ENCODE measurements at regions not wholly inside any gene's neighbourhood (a gene's known extent, or its start where the extent isn't known, plus 50 kb on each side); places are given as distances from the start of the nearest gene placed in this dataset.

- Histone ChIP-seq H3K27ac (ENCODE audit: low read depth in 1 of 2, low read length in 2 of 2) (no peak overlapping the region), H3K9me3 (ENCODE audit: control insufficient read depth in 4 of 4, low read length in 3 of 4) (peaks cover 0 to 5% (median 2%) of the 10 kb centered on the region in 4 donors), H3K36me3 (ENCODE audit: control insufficient read depth in 4 of 4, insufficient read depth in 3 of 4, low read depth in 1 of 4, low read length in 3 of 4) (no peaks in the 10 kb centered on the region), H3K9ac (ENCODE audit: low read depth in 1 of 2, low read length in 2 of 2) (no peak overlapping the region), H3K4me1 (ENCODE audit: control insufficient read depth in 4 of 4, insufficient read depth in 4 of 4, low read length in 3 of 4) (no peaks in the 10 kb centered on the region), H3K4me3 (ENCODE audit: low read depth in 1 of 3, low read length in 3 of 3) (no peak overlapping the region), H3K27me3 (ENCODE audit: control insufficient read depth in 4 of 4, insufficient read depth in 4 of 4, low read length in 3 of 4) (peaks cover 0 to 4% (median 0%) of the 10 kb centered on the region in 4 donors)
- no peak for DNase-seq (ENCODE audit: low spot score)
- no peak for TF ChIP-seq NR2F2 (IDR thresholded peaks at IDR 0.05)
- TF ChIP-seq EGR1 (IDR thresholded peaks at IDR 0.05; ENCODE audit: low read depth in 2 of 2): no peak
- TF ChIP-seq MAX (IDR thresholded peaks at IDR 0.05): no peak
- no peak for TF ChIP-seq ATF3 (IDR thresholded peaks at IDR 0.05)
- no peak for TF ChIP-seq SP1 (IDR thresholded peaks at IDR 0.05)
- no peak for TF ChIP-seq FOXA1 (IDR thresholded peaks at IDR 0.05)
- no peak for TF ChIP-seq FOXA2 (IDR thresholded peaks at IDR 0.05)
- TF ChIP-seq TAF1 (conservative IDR thresholded peaks at IDR 0.05): no peak
- TF ChIP-seq GABPA (IDR thresholded peaks at IDR 0.05 in 1 of 2, conservative IDR thresholded peaks at IDR 0.05 in 1 of 2): no peak
- no peak for TF ChIP-seq JUND (IDR thresholded peaks at IDR 0.05)
- no peak for TF ChIP-seq RXRA (IDR thresholded peaks at IDR 0.05)
- no peak for TF ChIP-seq YY1 (IDR thresholded peaks at IDR 0.05)
- no peak for TF ChIP-seq HNF4G (IDR thresholded peaks at IDR 0.05)
- TF ChIP-seq, protein P1, sequence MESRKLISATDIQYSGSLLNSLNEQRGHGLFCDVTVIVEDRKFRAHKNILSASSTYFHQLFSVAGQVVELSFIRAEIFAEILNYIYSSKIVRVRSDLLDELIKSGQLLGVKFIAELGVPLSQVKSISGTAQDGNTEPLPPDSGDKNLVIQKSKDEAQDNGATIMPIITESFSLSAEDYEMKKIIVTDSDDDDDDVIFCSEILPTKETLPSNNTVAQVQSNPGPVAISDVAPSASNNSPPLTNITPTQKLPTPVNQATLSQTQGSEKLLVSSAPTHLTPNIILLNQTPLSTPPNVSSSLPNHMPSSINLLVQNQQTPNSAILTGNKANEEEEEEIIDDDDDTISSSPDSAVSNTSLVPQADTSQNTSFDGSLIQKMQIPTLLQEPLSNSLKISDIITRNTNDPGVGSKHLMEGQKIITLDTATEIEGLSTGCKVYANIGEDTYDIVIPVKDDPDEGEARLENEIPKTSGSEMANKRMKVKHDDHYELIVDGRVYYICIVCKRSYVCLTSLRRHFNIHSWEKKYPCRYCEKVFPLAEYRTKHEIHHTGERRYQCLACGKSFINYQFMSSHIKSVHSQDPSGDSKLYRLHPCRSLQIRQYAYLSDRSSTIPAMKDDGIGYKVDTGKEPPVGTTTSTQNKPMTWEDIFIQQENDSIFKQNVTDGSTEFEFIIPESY (IDR thresholded peaks at IDR 0.05): no peak
- TF ChIP-seq RAD21 (IDR thresholded peaks at IDR 0.05): no peak
- TF ChIP-seq CTCF (IDR thresholded peaks at IDR 0.05; ENCODE audit: low read depth, low read length, missing input control): no peak
- no peak for TF ChIP-seq HNF4A (conservative IDR thresholded peaks at IDR 0.05)
- TF ChIP-seq, protein P2, sequence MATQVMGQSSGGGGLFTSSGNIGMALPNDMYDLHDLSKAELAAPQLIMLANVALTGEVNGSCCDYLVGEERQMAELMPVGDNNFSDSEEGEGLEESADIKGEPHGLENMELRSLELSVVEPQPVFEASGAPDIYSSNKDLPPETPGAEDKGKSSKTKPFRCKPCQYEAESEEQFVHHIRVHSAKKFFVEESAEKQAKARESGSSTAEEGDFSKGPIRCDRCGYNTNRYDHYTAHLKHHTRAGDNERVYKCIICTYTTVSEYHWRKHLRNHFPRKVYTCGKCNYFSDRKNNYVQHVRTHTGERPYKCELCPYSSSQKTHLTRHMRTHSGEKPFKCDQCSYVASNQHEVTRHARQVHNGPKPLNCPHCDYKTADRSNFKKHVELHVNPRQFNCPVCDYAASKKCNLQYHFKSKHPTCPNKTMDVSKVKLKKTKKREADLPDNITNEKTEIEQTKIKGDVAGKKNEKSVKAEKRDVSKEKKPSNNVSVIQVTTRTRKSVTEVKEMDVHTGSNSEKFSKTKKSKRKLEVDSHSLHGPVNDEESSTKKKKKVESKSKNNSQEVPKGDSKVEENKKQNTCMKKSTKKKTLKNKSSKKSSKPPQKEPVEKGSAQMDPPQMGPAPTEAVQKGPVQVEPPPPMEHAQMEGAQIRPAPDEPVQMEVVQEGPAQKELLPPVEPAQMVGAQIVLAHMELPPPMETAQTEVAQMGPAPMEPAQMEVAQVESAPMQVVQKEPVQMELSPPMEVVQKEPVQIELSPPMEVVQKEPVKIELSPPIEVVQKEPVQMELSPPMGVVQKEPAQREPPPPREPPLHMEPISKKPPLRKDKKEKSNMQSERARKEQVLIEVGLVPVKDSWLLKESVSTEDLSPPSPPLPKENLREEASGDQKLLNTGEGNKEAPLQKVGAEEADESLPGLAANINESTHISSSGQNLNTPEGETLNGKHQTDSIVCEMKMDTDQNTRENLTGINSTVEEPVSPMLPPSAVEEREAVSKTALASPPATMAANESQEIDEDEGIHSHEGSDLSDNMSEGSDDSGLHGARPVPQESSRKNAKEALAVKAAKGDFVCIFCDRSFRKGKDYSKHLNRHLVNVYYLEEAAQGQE (IDR thresholded peaks at IDR 0.05): no peak
- WGBS: 75% methylated on average over 5 of the region's 5 CpGs
Observed at GRCh38 chr11:119996556-119996955, 141.4 kb downstream of the TRIM29 start.

All from liver (tissue), 8 donors.